SK-N-SH (cell line): ENCODE measurements at regions not wholly inside any gene's neighbourhood (a gene's known extent, or its start where the extent isn't known, plus 50 kb on each side); places are given as distances from the start of the nearest gene placed in this dataset.

Experiments used
- CTCF ChIA-PET: fragments of 300-600, 350-600 bp; formaldehyde crosslinking; extraction: SDS; loops from one replicate; lab custom pipeline; 2021; lab: Yijun Ruan, JAX
- POLR2A ChIA-PET: fragments of 350-600 bp; sonication (Branson Sonifier 250); formaldehyde crosslinking; extraction: SDS; loops from one replicate; lab custom pipeline; 2020; ENCODE audit warnings: antibody characterized with exemption, inconsistent platforms; lab: Yijun Ruan, JAX
- DNase-seq: peaks from one replicate; pipeline ENCODE4 v3.0.0; 2012
- H2AFZ ChIP-seq: fragments of 200-600 bp; sonication (generic); 2 replicates; pipeline ENCODE4 v1.8.1; 2016; ENCODE audit warnings: antibody characterized with exemption, mild to moderate bottlenecking, low read depth
- H3F3A ChIP-seq: fragments of 200-600 bp; sonication (generic); replicated peaks from 2 replicates; pipeline ENCODE3; 2016; ENCODE audit warnings: antibody characterized with exemption, mild to moderate bottlenecking; ENCODE audit not compliant: insufficient read depth
- H3K27ac ChIP-seq, 2 experiments: fragments of 200-500 bp in 1 of 2; fragments of 200-600 bp in 1 of 2; sonication (Bioruptor generic) in 1 of 2; sonication (generic), shearing (Covaris generic) in 1 of 2; 2 replicates each; pipeline versions ENCODE4 v1.5.1 to v1.6.1; 2014 to 2016; ENCODE audit warnings: low read depth in 2 of 2, inconsistent platforms in 1 of 2, low read length in 1 of 2, mild to moderate bottlenecking in 1 of 2, mixed read lengths in 1 of 2
- H3K27me3 ChIP-seq: fragments of 200-600 bp; sonication (generic), shearing (Covaris generic); 2 replicates; pipeline ENCODE4 v1.6.1; 2016; ENCODE audit warnings: mixed run types; ENCODE audit not compliant: insufficient read depth
- H3K36me3 ChIP-seq, 2 experiments: fragments of 200-500 bp in 1 of 2; fragments of 200-600 bp in 1 of 2; sonication (Bioruptor generic) in 1 of 2; sonication (generic) in 1 of 2; replicated peaks in 1 of 2; 2 replicates each; pipeline versions ENCODE3 to v1.5.1; 2014 to 2016; ENCODE audit warnings: low read length in 1 of 2, mild to moderate bottlenecking in 1 of 2; ENCODE audit not compliant: insufficient read depth in 2 of 2, control insufficient read depth in 1 of 2
- H3K4me1 ChIP-seq, 2 experiments: fragments of 200-500 bp in 1 of 2; fragments of 200-600 bp in 1 of 2; sonication (Bioruptor generic) in 1 of 2; sonication (generic), shearing (Covaris generic) in 1 of 2; 2 replicates each; pipeline versions ENCODE4 v1.5.1 to v1.6.1; 2014 to 2016; ENCODE audit warnings: low read depth in 1 of 2, low read length in 1 of 2, mixed run types in 1 of 2; ENCODE audit not compliant: insufficient read depth in 2 of 2, control insufficient read depth in 1 of 2
- H3K4me2 ChIP-seq: fragments of 200-600 bp; sonication (generic), shearing (Covaris generic); 2 replicates; pipeline ENCODE4 v1.6.1; 2017; ENCODE audit warnings: mixed run types
- H3K4me3 ChIP-seq, 2 experiments: fragments of 200-500 bp in 1 of 2; fragments of 200-600 bp in 1 of 2; sonication (Bioruptor generic) in 1 of 2; sonication (generic), shearing (Covaris generic) in 1 of 2; 2 replicates each; pipeline versions ENCODE4 v1.5.1 to v1.8.1; 2014 to 2016; ENCODE audit warnings: low read depth in 2 of 2, inconsistent platforms in 1 of 2, low read length in 1 of 2, mild to moderate bottlenecking in 1 of 2, mixed read lengths in 1 of 2, moderate library complexity in 1 of 2
- H3K79me2 ChIP-seq: fragments of 200-600 bp; sonication (generic); 2 replicates; pipeline ENCODE4 v1.8.1; 2017; ENCODE audit warnings: mild to moderate bottlenecking; ENCODE audit not compliant: insufficient read depth
- H3K9ac ChIP-seq: fragments of 200-600 bp; sonication (generic); 2 replicates; pipeline ENCODE4 v1.6.1; 2017; ENCODE audit warnings: mixed run types
- H3K9me2 ChIP-seq: fragments of 200-600 bp; sonication (generic); 2 replicates; pipeline ENCODE4 v1.6.1; 2017; ENCODE audit warnings: mixed run types
- H3K9me3 ChIP-seq: fragments of 200-600 bp; sonication (generic); 2 replicates; pipeline ENCODE4 v1.6.1; 2017; ENCODE audit warnings: mixed run types, mild to moderate bottlenecking, moderate library complexity
- H4K20me1 ChIP-seq: fragments of 200-600 bp; sonication (generic); 2 replicates; pipeline ENCODE4 v1.6.1; 2017; ENCODE audit warnings: mild to moderate bottlenecking, mixed run types; ENCODE audit not compliant: insufficient read depth
- CHD2 ChIP-seq: fragments of 150-350 bp; IDR thresholded peaks from 2 replicates; pipeline ENCODE4 v1.6.1; 2018; ENCODE audit warnings: low read length; ENCODE audit not compliant: partially characterized antibody
- EP300 ChIP-seq, 2 experiments: IDR thresholded peaks; 2 replicates each; pipeline versions ENCODE4 v1.4.0 to v1.6.1; 2012; ENCODE audit warnings: borderline replicate concordance in 1 of 2, low read depth in 1 of 2, low read length in 1 of 2
- EZH2phosphoT487 ChIP-seq: fragments of 200-600 bp; sonication (generic); IDR thresholded peaks from 2 replicates; pipeline ENCODE4 v1.6.1; 2017; ENCODE audit warnings: low read depth, mixed run types, mild to moderate bottlenecking, antibody characterized with exemption, moderate library complexity, borderline replicate concordance
- GABPA ChIP-seq: IDR thresholded peaks from 2 replicates; pipeline ENCODE4 v1.4.0; 2012; ENCODE audit warnings: low read depth, mild to moderate bottlenecking
- GATA2 ChIP-seq: sonication (generic); formaldehyde crosslinking; IDR thresholded peaks from 2 replicates; pipeline ENCODE4 v1.5.0; 2020; ENCODE audit warnings: mild to moderate bottlenecking, missing genetic modification reagents
- MXI1 ChIP-seq: IDR thresholded peaks from 2 replicates; pipeline ENCODE4 v1.6.1; 2012; ENCODE audit warnings: mild to moderate bottlenecking, low read depth, low read length, improper control_type of control experiment
- POLR2AphosphoS5 ChIP-seq: IDR thresholded peaks from 2 replicates; pipeline ENCODE4 v1.6.1; 2012; ENCODE audit warnings: low read depth, low read length
- RAD21 ChIP-seq: IDR thresholded peaks from 2 replicates; pipeline ENCODE4 v1.6.1; 2012; ENCODE audit warnings: mild to moderate bottlenecking, low read length
- RCOR1 ChIP-seq: fragments of 150-350 bp; IDR thresholded peaks from 2 replicates; pipeline ENCODE4 v1.6.1; 2017; ENCODE audit warnings: antibody characterized with exemption, low read length
- RFX5 ChIP-seq: IDR thresholded peaks from 2 replicates; pipeline ENCODE4 v1.6.1; 2012; ENCODE audit warnings: mild to moderate bottlenecking, improper control_type of control experiment, low read length
- SIN3A ChIP-seq: IDR thresholded peaks from 2 replicates; pipeline ENCODE4 v1.6.1; 2012; ENCODE audit warnings: low read depth, mild to moderate bottlenecking, low read length, moderate library complexity, borderline replicate concordance
- TAF1 ChIP-seq: IDR thresholded peaks from 2 replicates; pipeline ENCODE4 v1.6.1; 2012; ENCODE audit warnings: low read depth, mild to moderate bottlenecking, low read length, moderate library complexity, borderline replicate concordance
- TCF12 ChIP-seq: IDR thresholded peaks from 2 replicates; pipeline ENCODE4 v1.4.0; 2012
- YY1 ChIP-seq: IDR thresholded peaks from 2 replicates; pipeline ENCODE4 v1.4.0; 2012; ENCODE audit warnings: low read depth, mild to moderate bottlenecking
- WGBS: methylation state at CpG from one replicate; pipeline ENCODE4 v1.1.6; 2017; ENCODE audit warnings: low lambda C conversion rate; 5-methylcytosine and 5-hydroxymethylcytosine counted together
- TF ChIP-seq, protein P1 (sequence below): IDR thresholded peaks from 2 replicates; pipeline ENCODE4 v1.4.0; 2012; ENCODE audit warnings: low read depth, borderline replicate concordance
- TF ChIP-seq, protein P2 (sequence below): IDR thresholded peaks from 2 replicates; pipeline ENCODE4 v1.4.0; 2012; ENCODE audit warnings: low read depth
- TF ChIP-seq, protein P3 (sequence below): IDR thresholded peaks from 2 replicates; pipeline ENCODE4; 2012
- TF ChIP-seq, protein P4 (sequence below): IDR thresholded peaks from 2 replicates; pipeline ENCODE4 v1.6.1; 2012; ENCODE audit warnings: mild to moderate bottlenecking, low read depth, low read length, moderate library complexity
- TF ChIP-seq, protein P5 (sequence below): IDR thresholded peaks from 2 replicates; pipeline ENCODE4 v1.4.0; 2012; ENCODE audit warnings: low read depth, borderline replicate concordance
- TF ChIP-seq, protein P6 (sequence below): fragments of 200-600 bp; sonication (generic); IDR thresholded peaks from 2 replicates; pipeline ENCODE4 v1.6.1; 2017; ENCODE audit warnings: antibody characterized with exemption, mild to moderate bottlenecking, moderate library complexity

DNA sequence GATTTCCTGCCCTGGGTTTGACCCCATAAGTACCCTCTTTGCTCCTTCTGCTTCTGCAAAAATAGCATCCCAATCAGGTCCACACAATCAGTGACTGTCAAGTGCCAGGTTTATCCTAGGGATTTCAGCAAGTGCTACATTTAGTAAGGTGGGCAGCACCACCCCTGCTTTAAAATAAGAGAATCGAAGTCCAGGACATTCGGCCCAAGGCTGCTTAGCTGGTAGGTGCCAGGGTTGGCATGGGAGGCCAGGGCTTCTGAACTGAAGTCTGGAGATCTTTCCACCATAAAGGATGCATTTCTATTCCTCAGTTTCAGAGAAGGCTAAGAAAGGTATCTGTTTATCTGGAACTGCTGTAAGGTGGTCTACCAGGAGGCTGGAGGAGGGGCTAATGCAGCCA lies 408.3 kb downstream of the ZNF536 start:
- ChIA-PET POLR2A (no interaction called here), CTCF (no interaction called here)
- Histone ChIP-seq H2AFZ (no peak overlapping the region), H3K36me3 (no peaks in the 10 kb centered on the region), H3K27ac (no peak overlapping the region), H3K9ac (no peak overlapping the region), H3K9me3 (no peaks in the 10 kb centered on the region), H3K4me3 (no peak overlapping the region), H3K9me2 (no peaks in the 10 kb centered on the region), H3K27me3 (no peaks in the 10 kb centered on the region), H4K20me1 (no peaks in the 10 kb centered on the region), H3F3A (no peaks in the 10 kb centered on the region), H3K79me2 (no peaks in the 10 kb centered on the region), H3K4me1 (peaks cover 0 to 12% of the 10 kb centered on the region in 2 experiments; a peak in 2 of 4 replicates), H3K4me2 (no peak overlapping the region)
- 26% methylated on average over 2 of the region's 2 CpGs for WGBS
- no peak for DNase-seq
- TF ChIP-seq, protein P1, sequence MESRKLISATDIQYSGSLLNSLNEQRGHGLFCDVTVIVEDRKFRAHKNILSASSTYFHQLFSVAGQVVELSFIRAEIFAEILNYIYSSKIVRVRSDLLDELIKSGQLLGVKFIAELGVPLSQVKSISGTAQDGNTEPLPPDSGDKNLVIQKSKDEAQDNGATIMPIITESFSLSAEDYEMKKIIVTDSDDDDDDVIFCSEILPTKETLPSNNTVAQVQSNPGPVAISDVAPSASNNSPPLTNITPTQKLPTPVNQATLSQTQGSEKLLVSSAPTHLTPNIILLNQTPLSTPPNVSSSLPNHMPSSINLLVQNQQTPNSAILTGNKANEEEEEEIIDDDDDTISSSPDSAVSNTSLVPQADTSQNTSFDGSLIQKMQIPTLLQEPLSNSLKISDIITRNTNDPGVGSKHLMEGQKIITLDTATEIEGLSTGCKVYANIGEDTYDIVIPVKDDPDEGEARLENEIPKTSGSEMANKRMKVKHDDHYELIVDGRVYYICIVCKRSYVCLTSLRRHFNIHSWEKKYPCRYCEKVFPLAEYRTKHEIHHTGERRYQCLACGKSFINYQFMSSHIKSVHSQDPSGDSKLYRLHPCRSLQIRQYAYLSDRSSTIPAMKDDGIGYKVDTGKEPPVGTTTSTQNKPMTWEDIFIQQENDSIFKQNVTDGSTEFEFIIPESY: no peak

DNA sequence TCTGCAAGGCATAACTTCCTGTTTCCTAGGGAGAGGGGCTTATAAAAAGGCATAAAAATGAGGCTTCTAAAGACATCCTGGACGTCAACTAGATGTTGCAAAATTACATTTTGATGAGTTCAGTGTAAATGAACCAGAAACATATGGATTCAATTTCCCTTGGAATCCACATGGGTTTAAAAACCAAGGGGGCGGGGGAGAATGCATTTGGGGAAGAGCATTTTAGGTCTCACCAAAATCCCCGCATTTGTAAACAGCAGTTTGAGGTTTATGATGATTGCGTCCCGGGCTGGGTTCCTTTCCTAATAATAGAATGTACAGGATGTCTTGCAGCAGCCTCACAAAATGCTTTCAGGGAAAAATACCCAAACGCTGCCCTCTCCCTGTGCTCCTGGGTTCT lies 407.8 kb downstream of the ZNF536 start:
- no peaks in the 10 kb centered on the region for H3F3A ChIP-seq
- no peaks in the 10 kb centered on the region for H3K9me2 ChIP-seq
- peaks cover 0 to 12% of the 10 kb centered on the region in 2 experiments; a peak in 2 of 4 replicates for H3K4me1 ChIP-seq
- TF ChIP-seq, protein P2, sequence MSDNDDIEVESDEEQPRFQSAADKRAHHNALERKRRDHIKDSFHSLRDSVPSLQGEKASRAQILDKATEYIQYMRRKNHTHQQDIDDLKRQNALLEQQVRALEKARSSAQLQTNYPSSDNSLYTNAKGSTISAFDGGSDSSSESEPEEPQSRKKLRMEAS: no peak
- TF ChIP-seq GABPA (no peak), RCOR1 (no peak), GATA2 (no peak), RAD21 (no peak), YY1 (no peak), CHD2 (no peak), RFX5 (no peak), EP300 (IDR thresholded peaks at IDR 0.05; ENCODE audit: borderline replicate concordance in 1 of 2, low read depth in 1 of 2, low read length in 1 of 2) (no peak), POLR2AphosphoS5 (no peak), TAF1 (no peak), EZH2phosphoT487 (no peak), MXI1 (no peak), TCF12 (no peak), SIN3A (no peak)
- TF ChIP-seq, protein P3, sequence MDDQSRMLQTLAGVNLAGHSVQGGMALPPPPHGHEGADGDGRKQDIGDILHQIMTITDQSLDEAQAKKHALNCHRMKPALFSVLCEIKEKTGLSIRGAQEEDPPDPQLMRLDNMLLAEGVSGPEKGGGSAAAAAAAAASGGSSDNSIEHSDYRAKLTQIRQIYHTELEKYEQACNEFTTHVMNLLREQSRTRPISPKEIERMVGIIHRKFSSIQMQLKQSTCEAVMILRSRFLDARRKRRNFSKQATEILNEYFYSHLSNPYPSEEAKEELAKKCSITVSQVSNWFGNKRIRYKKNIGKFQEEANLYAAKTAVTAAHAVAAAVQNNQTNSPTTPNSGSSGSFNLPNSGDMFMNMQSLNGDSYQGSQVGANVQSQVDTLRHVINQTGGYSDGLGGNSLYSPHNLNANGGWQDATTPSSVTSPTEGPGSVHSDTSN: no peak
- TF ChIP-seq, protein P4, sequence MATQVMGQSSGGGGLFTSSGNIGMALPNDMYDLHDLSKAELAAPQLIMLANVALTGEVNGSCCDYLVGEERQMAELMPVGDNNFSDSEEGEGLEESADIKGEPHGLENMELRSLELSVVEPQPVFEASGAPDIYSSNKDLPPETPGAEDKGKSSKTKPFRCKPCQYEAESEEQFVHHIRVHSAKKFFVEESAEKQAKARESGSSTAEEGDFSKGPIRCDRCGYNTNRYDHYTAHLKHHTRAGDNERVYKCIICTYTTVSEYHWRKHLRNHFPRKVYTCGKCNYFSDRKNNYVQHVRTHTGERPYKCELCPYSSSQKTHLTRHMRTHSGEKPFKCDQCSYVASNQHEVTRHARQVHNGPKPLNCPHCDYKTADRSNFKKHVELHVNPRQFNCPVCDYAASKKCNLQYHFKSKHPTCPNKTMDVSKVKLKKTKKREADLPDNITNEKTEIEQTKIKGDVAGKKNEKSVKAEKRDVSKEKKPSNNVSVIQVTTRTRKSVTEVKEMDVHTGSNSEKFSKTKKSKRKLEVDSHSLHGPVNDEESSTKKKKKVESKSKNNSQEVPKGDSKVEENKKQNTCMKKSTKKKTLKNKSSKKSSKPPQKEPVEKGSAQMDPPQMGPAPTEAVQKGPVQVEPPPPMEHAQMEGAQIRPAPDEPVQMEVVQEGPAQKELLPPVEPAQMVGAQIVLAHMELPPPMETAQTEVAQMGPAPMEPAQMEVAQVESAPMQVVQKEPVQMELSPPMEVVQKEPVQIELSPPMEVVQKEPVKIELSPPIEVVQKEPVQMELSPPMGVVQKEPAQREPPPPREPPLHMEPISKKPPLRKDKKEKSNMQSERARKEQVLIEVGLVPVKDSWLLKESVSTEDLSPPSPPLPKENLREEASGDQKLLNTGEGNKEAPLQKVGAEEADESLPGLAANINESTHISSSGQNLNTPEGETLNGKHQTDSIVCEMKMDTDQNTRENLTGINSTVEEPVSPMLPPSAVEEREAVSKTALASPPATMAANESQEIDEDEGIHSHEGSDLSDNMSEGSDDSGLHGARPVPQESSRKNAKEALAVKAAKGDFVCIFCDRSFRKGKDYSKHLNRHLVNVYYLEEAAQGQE: no peak
- TF ChIP-seq, protein P5, sequence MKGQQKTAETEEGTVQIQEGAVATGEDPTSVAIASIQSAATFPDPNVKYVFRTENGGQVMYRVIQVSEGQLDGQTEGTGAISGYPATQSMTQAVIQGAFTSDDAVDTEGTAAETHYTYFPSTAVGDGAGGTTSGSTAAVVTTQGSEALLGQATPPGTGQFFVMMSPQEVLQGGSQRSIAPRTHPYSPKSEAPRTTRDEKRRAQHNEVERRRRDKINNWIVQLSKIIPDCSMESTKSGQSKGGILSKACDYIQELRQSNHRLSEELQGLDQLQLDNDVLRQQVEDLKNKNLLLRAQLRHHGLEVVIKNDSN: no peak
- TF ChIP-seq, protein P6, sequence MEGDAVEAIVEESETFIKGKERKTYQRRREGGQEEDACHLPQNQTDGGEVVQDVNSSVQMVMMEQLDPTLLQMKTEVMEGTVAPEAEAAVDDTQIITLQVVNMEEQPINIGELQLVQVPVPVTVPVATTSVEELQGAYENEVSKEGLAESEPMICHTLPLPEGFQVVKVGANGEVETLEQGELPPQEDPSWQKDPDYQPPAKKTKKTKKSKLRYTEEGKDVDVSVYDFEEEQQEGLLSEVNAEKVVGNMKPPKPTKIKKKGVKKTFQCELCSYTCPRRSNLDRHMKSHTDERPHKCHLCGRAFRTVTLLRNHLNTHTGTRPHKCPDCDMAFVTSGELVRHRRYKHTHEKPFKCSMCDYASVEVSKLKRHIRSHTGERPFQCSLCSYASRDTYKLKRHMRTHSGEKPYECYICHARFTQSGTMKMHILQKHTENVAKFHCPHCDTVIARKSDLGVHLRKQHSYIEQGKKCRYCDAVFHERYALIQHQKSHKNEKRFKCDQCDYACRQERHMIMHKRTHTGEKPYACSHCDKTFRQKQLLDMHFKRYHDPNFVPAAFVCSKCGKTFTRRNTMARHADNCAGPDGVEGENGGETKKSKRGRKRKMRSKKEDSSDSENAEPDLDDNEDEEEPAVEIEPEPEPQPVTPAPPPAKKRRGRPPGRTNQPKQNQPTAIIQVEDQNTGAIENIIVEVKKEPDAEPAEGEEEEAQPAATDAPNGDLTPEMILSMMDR: no peak
- H3K36me3 ChIP-seq: no peaks in the 10 kb centered on the region
- DNase-seq: no peak
- no peak overlapping the region for H3K9ac ChIP-seq
- 34% methylated on average over 6 of the region's 6 CpGs for WGBS
- POLR2A ChIA-PET: no interaction called here
- CTCF ChIA-PET: no interaction called here
- no peak overlapping the region for H3K4me2 ChIP-seq
- no peaks in the 10 kb centered on the region for H3K9me3 ChIP-seq
- H2AFZ ChIP-seq: no peak overlapping the region
- no peaks in the 10 kb centered on the region for H3K79me2 ChIP-seq
- no peaks in the 10 kb centered on the region for H3K27me3 ChIP-seq
- no peak overlapping the region for H3K27ac ChIP-seq
- H3K4me3 ChIP-seq: no peak overlapping the region
- H4K20me1 ChIP-seq: no peaks in the 10 kb centered on the region
